HL-60 (cell line): ENCODE measurements at regions not wholly inside any gene's neighbourhood (a gene's known extent, or its start where the extent isn't known, plus 50 kb on each side); places are given as distances from the start of the nearest gene placed in this dataset.

ENCODE experiments used
- CTCF ChIP-seq: IDR thresholded peaks from one replicate; pipeline ENCODE4 v1.5.1; 2011; ENCODE audit warnings: low read length, control low read depth, inconsistent platforms; ENCODE audit not compliant: insufficient read depth
- GABPA ChIP-seq: IDR thresholded peaks from 2 replicates; pipeline ENCODE4 v1.6.1; 2012; ENCODE audit warnings: low read depth
- POLR2AphosphoS5 ChIP-seq: IDR thresholded peaks from 2 replicates; pipeline ENCODE4 v1.6.1; 2012; ENCODE audit warnings: low read depth
- REST ChIP-seq: IDR thresholded peaks from 2 replicates; pipeline ENCODE4 v1.6.1; 2012; ENCODE audit warnings: low read depth; ENCODE audit not compliant: insufficient replicate concordance
- SPI1 ChIP-seq: IDR thresholded peaks from 2 replicates; pipeline ENCODE4 v1.6.1; 2012; ENCODE audit warnings: low read depth, mild to moderate bottlenecking, borderline replicate concordance

GRCh38 chr2:187838690-187839089, 284.5 kb upstream of the TFPI start:
- TF ChIP-seq CTCF (no peak), GABPA (no peak), REST (no peak), POLR2AphosphoS5 (no peak), SPI1 (no peak)
